ENCODE measurements at regions not wholly inside any gene's neighbourhood (a gene's known extent, or its start where the extent isn't known, plus 50 kb on each side); places are given as distances from the start of the nearest gene placed in this dataset.
"Not testable (repeated sequence)": the region's sequence is repeated elsewhere in the genome, so short reads cannot be mapped to it uniquely, and the experiment has no call there.

GRCh38 chrX:132302687-132303086 is 83.4 kb upstream of the RAP2C start:
- DNase-seq (ENCODE audit: low spot score in 2 of 2); intact Hi-C loops (cut with DNase I; ENCODE audit: low total_unique reads); H3K4me3 ChIP-seq (ENCODE audit: low read depth, poor library complexity, severe bottlenecking): not testable (repeated sequence)
- WGBS, 2 donors: 81 to 98% methylated on average over 3 of the region's 3 CpGs

GRCh38 chrX:132294776-132295495 is 75.7 kb upstream of the RAP2C start:
- DNase-seq (ENCODE audit: low spot score in 2 of 2): no peak
- no peak overlapping the region for H3K4me3 ChIP-seq (ENCODE audit: low read depth, poor library complexity, severe bottlenecking)
- WGBS, 2 donors: 83 to 90% methylated on average over 2 of the region's 2 CpGs
- TF ChIP-seq CTCF (IDR thresholded peaks at IDR 0.05) (no peak), POLR2A (IDR thresholded peaks at IDR 0.05) (no peak)
- intact Hi-C loops (cut with DNase I; ENCODE audit: low total_unique reads): no loop called here

GRCh38 chrX:132294192-132294591 is 74.9 kb upstream of the RAP2C start:
- intact Hi-C loops (cut with DNase I; ENCODE audit: low total_unique reads): no loop called here
- H3K4me3 ChIP-seq (ENCODE audit: low read depth, poor library complexity, severe bottlenecking): no peak overlapping the region
- TF ChIP-seq CTCF (IDR thresholded peaks at IDR 0.05) (no peak), POLR2A (IDR thresholded peaks at IDR 0.05) (no peak)
- WGBS, 2 donors: 69 to 100% methylated on average over 1 of the region's 1 CpG
- DNase-seq (ENCODE audit: low spot score in 2 of 2): no peak

- TF ChIP-seq CTCF (IDR thresholded peaks at IDR 0.05) (no peak), POLR2A (IDR thresholded peaks at IDR 0.05) (no peak)
- intact Hi-C loops (cut with DNase I; ENCODE audit: low total_unique reads): no loop called here
- peak in 1 of 2 donors; percentile 20 for DNase-seq (ENCODE audit: low spot score in 2 of 2)
- WGBS, 2 donors: 6 to 8% methylated on average over 5 of the region's 5 CpGs
- no peak overlapping the region for H3K4me3 ChIP-seq (ENCODE audit: low read depth, poor library complexity, severe bottlenecking)
Measured at GRCh38 chrX:132292793-132293192, 73.5 kb upstream of the RAP2C start.

- DNase-seq (ENCODE audit: low spot score in 2 of 2): no peak
- WGBS, 2 donors: 37% methylated on average over 1 of the region's 2 CpGs; no CpG with 5 or more reads in 1 of the 2 donors
- TF ChIP-seq POLR2A (IDR thresholded peaks at IDR 0.05) (no peak), CTCF (IDR thresholded peaks at IDR 0.05) (no peak)
- no peak overlapping the region for H3K4me3 ChIP-seq (ENCODE audit: low read depth, poor library complexity, severe bottlenecking)
- intact Hi-C loops (cut with DNase I; ENCODE audit: low total_unique reads): no loop called here
Measured at GRCh38 chrX:132277953-132278614, 58.8 kb upstream of the RAP2C start.

- DNase-seq (ENCODE audit: low spot score in 2 of 2): no peak
- intact Hi-C loops (cut with DNase I; ENCODE audit: low total_unique reads): no loop called here
- H3K4me3 ChIP-seq (ENCODE audit: low read depth, poor library complexity, severe bottlenecking): no peak overlapping the region
- TF ChIP-seq POLR2A (IDR thresholded peaks at IDR 0.05) (no peak), CTCF (IDR thresholded peaks at IDR 0.05) (no peak)
- WGBS, 2 donors: 86 to 96% methylated on average over 1 of the region's 1 CpG
Measured at GRCh38 chrX:132272826-132273225, 53.6 kb upstream of the RAP2C start.
